GM10248 (cell line): ENCODE measurements at regions not wholly inside any gene's neighbourhood (a gene's known extent, or its start where the extent isn't known, plus 50 kb on each side); places are given as distances from the start of the nearest gene placed in this dataset.

Experiments
- CTCF ChIA-PET: fragments of 300-600 bp; sonication (Branson Sonifier 250); formaldehyde crosslinking; extraction: SDS; loops from one replicate; lab custom pipeline; 2021; ENCODE audit warnings: antibody characterized with exemption; lab: Yijun Ruan, JAX
- POLR2A ChIA-PET: fragments of 350-650 bp; sonication (Branson Sonifier 250); formaldehyde crosslinking; extraction: SDS; loops from one replicate; lab custom pipeline; 2020; ENCODE audit warnings: antibody characterized with exemption; lab: Yijun Ruan, JAX
- DNase-seq: peaks from one replicate; pipeline ENCODE4 v3.0.0; 2012; ENCODE audit errors: extremely low spot score
- TF ChIP-seq, protein P1 (sequence below): IDR thresholded peaks from 2 replicates; pipeline ENCODE4 v1.5.1; 2012; ENCODE audit warnings: mild to moderate bottlenecking, low read depth; ENCODE audit errors: extremely low read depth, missing control alignments, control extremely low read depth

DNA sequence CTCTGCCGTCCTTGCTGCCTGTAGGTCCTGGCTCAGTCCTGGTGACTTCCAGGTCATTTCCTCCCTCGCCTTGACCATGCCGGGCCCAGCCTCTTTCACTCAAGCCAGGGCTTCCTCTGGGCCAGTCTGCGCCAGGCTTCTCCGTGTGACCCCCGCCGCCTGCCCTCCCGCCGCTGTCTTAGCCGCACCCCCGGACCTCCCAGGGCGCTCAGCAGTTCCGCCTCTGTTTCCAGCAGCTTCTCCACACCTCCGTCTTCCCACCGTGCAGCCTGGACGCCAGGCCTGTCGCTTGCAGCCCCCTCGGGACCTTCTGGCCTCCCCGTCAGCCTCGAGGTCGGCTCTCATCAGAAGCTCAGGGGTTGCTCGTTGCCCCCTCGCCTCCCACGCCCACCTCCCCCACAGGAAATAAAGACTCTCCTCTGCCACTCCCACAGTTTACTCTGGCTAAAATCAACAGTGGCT, 123.0 kb upstream of the FZD8 start:
- POLR2A ChIA-PET: no interaction called here
- CTCF ChIA-PET: no interaction called here
- TF ChIP-seq, protein P1, sequence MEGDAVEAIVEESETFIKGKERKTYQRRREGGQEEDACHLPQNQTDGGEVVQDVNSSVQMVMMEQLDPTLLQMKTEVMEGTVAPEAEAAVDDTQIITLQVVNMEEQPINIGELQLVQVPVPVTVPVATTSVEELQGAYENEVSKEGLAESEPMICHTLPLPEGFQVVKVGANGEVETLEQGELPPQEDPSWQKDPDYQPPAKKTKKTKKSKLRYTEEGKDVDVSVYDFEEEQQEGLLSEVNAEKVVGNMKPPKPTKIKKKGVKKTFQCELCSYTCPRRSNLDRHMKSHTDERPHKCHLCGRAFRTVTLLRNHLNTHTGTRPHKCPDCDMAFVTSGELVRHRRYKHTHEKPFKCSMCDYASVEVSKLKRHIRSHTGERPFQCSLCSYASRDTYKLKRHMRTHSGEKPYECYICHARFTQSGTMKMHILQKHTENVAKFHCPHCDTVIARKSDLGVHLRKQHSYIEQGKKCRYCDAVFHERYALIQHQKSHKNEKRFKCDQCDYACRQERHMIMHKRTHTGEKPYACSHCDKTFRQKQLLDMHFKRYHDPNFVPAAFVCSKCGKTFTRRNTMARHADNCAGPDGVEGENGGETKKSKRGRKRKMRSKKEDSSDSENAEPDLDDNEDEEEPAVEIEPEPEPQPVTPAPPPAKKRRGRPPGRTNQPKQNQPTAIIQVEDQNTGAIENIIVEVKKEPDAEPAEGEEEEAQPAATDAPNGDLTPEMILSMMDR: no peak
- no peak for DNase-seq

DNA sequence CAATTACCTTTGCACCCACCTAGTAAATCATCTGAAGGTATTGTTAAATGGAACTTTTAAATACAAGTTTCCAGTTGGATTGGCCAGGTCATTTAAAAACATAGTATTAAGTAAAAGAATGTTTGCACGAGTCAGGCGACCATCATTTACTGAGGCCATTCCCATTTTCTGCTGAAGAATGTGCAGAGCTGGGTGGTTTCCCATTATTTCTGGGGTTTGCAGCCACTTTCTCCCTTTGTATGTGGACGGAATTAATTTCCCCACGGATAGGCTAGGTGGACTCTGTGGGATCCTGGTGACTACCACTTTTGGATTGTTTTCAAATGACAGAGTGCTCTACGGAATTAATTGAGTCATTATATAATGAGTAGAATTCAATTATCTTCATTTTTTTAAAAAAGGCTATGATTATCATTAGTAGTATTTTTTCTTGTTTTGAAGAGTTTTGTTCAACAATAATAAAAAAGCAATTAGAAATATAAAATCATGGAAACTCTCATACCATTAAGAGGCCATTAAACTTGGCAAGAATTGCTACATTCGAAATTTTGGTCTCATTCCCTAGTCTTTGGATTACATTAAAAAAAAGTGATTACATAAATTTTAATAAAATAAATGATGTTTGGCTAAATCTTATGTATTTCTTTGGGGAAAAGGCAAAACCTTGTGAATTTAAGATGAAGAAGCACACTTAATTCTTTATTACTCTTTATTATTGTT, 120.4 kb upstream of the FZD8 start:
- ChIA-PET POLR2A (no interaction called here), CTCF (no interaction called here)
- TF ChIP-seq, protein P1: no peak
- no peak for DNase-seq

DNA sequence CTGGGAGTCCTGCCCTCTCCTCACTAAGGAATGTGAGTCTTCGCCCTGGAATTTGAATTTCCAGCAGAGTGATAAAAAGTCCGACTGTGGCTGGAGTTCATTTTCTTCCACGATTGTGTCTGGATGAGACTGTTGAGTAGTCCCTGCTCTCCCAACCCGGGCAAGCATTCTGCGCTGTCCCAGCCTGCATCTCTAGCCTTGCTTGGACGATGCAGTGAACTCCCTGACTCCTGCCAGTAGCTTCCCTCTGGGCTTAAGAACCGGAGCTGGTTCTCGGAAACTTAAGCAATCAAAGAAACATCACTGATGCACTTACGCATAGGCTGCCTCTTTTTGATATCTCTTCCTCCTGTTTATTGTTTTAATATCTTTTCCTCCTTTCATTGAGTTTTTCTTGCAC, 116.0 kb upstream of the FZD8 start:
- no peak for DNase-seq
- POLR2A ChIA-PET: no interaction called here
- TF ChIP-seq, protein P1: no peak
- CTCF ChIA-PET: no interaction called here

DNA sequence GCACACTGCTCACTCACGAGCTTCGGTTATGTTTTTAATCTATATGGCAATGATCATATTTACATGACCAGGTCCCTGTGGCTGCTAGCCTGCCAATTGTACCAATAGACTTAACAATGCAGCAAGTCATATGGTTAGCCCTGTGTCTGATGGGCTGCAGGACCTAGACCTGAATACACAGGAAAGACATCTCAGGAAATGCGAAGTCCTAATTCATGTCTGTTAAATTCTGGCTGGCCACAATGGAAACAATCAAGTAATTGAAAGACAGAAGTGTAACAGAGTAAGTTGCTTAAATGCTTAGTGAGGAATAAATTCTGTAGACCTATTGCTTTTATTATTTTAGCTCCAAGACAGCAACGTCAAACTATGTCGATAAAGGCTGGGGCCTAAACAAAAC, 112.4 kb upstream of the FZD8 start:
- TF ChIP-seq, protein P1: no peak
- ChIA-PET CTCF (interaction anchor here (1.2 kb wide), 1 partner anchor 9 kb away, joined by 3 read pairs; no protein-coding TSS in a partner anchor), POLR2A (no interaction called here)
- DNase-seq: no peak

DNA sequence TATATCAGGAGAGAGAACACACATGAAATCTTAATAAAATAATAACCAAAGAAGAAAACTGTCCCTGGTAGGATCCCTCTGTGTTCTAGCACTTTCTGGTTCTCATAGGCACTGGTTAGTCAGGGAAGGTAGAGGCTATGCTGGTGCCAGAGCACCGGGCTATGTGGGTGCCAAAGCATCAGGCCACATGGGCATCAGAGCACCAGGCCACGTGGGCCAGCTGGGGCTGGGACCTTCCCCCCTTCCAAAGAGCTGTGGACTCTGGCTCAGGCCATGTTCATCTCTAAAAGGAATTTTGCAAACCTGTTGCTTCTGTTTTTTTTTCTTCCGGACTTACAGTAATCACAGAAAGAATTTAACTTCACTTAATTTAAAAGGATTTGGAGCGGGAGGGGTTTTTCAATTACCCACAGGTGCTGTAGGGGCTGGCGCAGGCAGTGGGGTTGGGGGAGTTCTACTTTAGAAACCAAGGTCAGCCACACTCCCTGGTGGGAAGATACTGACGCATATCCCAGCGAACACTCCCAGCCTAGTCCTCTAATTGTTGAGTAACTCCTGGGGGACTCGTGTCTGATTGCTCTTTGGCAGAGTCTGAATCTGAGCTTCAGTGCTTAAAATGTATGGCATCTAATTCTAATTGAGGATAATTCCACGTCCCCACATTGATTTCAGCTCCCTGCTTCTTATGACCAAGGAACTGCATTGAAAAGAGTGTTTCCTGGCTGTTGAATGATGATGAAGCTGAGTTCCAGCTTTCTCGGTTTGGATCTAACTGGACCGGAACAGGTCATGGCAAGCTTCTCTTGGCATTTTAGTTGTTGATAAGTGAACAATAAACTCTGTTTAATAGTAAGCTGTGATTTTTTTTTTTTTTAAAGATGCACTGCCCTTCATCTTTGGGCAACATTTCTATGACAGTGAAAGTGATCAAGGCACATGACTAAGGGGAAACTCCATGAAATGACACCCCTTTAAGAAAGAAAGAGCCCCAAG, 110.7 kb upstream of the FZD8 start:
- TF ChIP-seq, protein P1: no peak
- ChIA-PET POLR2A (no interaction called here), CTCF (interaction anchor here (1.0 to 1.2 kb wide), 3 partner anchors 25 to 38 kb away, joined by 3 to 4 read pairs (median 3); no protein-coding TSS in a partner anchor)
- no peak for DNase-seq

DNA sequence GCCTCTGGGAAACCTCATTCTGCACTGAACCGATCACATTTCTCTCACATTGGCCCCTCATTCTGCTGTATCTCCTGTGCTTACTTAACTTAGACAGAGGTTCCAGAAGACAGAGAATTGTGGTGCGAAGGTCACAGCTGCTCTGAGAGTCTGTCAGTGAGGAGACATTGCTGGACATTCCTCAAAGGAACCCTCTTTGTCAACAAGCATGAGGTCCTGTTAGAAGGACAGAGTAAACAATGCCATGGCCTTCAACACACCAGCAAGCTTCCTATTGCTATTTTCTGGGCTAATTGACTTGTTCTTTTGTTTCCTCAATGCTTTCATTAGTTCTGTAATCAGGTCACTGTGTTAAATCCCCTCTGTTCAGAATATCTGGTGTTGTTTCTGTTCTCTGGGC, 109.3 kb upstream of the FZD8 start:
- TF ChIP-seq, protein P1: no peak
- POLR2A ChIA-PET: no interaction called here
- CTCF ChIA-PET: interaction anchor here (1.0 kb wide), 1 partner anchor 25 kb away, joined by 3 read pairs; no protein-coding TSS in a partner anchor
- no peak for DNase-seq
